Neural cell (in vitro differentiated cells): ENCODE measurements at regions not wholly inside any gene's neighbourhood (a gene's known extent, or its start where the extent isn't known, plus 50 kb on each side); places are given as distances from the start of the nearest gene placed in this dataset.

Source experiments
- H2AFZ ChIP-seq: fragments of 200-600, 300-800 bp; sonication (generic), shearing (Covaris generic); 2 replicates; pipeline ENCODE4 v1.6.0; 2014; ENCODE audit warnings: low read depth, mild to moderate bottlenecking, antibody characterized with exemption, low read length, moderate library complexity
- H3F3A ChIP-seq: fragments of 200-600 bp; shearing (Covaris generic); 2 replicates; pipeline ENCODE4 v1.6.1; 2016; ENCODE audit warnings: mild to moderate bottlenecking, moderate library complexity, mixed read lengths, antibody characterized with exemption, low read length; ENCODE audit not compliant: insufficient read depth, poor library complexity, severe bottlenecking
- H3K27ac ChIP-seq: fragments of 200-600, 300-800 bp; sonication (generic), shearing (Covaris generic); 2 replicates; pipeline ENCODE4 v1.5.1; 2014; ENCODE audit warnings: mild to moderate bottlenecking, low read length, moderate library complexity
- H3K27me3 ChIP-seq: fragments of 300-800, 200-600 bp; sonication (generic), shearing (Covaris generic); 2 replicates; pipeline ENCODE4 v1.6.0; 2014; ENCODE audit warnings: mild to moderate bottlenecking, low read depth, low read length, moderate library complexity; ENCODE audit not compliant: insufficient read depth
- H3K36me3 ChIP-seq: fragments of 300-800, 200-600 bp; sonication (generic), shearing (Covaris generic); 2 replicates; pipeline ENCODE4 v1.5.1; 2014; ENCODE audit warnings: mild to moderate bottlenecking, antibody characterized with exemption, low read length, moderate library complexity; ENCODE audit not compliant: insufficient read depth
- H3K4me2 ChIP-seq: fragments of 300-800, 200-600 bp; sonication (generic), shearing (Covaris generic); 2 replicates; pipeline ENCODE4 v1.6.0; 2014; ENCODE audit warnings: mild to moderate bottlenecking, low read length
- H3K4me3 ChIP-seq: fragments of 300-800, 200-600 bp; sonication (generic), shearing (Covaris generic); 2 replicates; pipeline ENCODE4 v1.5.1; 2014; ENCODE audit warnings: mild to moderate bottlenecking, low read length, moderate library complexity
- H3K79me2 ChIP-seq: fragments of 200-600 bp; shearing (Covaris generic); replicated peaks from 2 replicates; pipeline ENCODE4 v1.6.0; 2014; ENCODE audit warnings: mild to moderate bottlenecking, low read length, moderate library complexity; ENCODE audit not compliant: insufficient read depth
- H3K9ac ChIP-seq: fragments of 300-800, 200-600 bp; sonication (generic), shearing (Covaris generic); 2 replicates; pipeline ENCODE4 v1.6.1; 2016; ENCODE audit warnings: mild to moderate bottlenecking, low read length, mixed read lengths
- H3K9me2 ChIP-seq: fragments of 200-600 bp; shearing (Covaris generic); 2 replicates; pipeline ENCODE4 v1.6.1; 2016; ENCODE audit warnings: mild to moderate bottlenecking, low read length, mixed read lengths; ENCODE audit not compliant: insufficient read depth
- H3K9me3 ChIP-seq: fragments of 200-600, 300-800 bp; sonication (generic), shearing (Covaris generic); 2 replicates; pipeline ENCODE4 v1.6.1; 2016; ENCODE audit warnings: mild to moderate bottlenecking, mixed run types, low read length, moderate library complexity, mixed read lengths
- H4K20me1 ChIP-seq: fragments of 200-600 bp; shearing (Covaris generic); 2 replicates; pipeline ENCODE4 v1.6.1; 2016; ENCODE audit warnings: mild to moderate bottlenecking, mixed run types; ENCODE audit not compliant: insufficient read depth
- CTCF ChIP-seq: fragments of 450-650 bp; IDR thresholded peaks from 2 replicates; pipeline ENCODE4 v1.5.1; 2014; ENCODE audit warnings: antibody characterized with exemption, mild to moderate bottlenecking, moderate library complexity; ENCODE audit not compliant: poor library complexity, severe bottlenecking
- EP300 ChIP-seq: fragments of 450-650 bp; conservative IDR thresholded peaks from 2 replicates; pipeline ENCODE4 v1.6.1; 2014; ENCODE audit warnings: antibody characterized with exemption, mild to moderate bottlenecking, moderate library complexity; ENCODE audit not compliant: poor library complexity, severe bottlenecking
- EZH2 ChIP-seq: fragments of 200-600, 300-800 bp; shearing (Covaris generic), sonication (generic); IDR thresholded peaks from 2 replicates; pipeline ENCODE4 v1.6.1; 2014; ENCODE audit warnings: antibody characterized with exemption, low read length, borderline replicate concordance, mild to moderate bottlenecking; ENCODE audit not compliant: insufficient read depth, poor library complexity, severe bottlenecking
- MXI1 ChIP-seq: fragments of 450-650 bp; conservative IDR thresholded peaks from 2 replicates; pipeline ENCODE4 v1.6.1; 2014; ENCODE audit warnings: antibody characterized with exemption, mild to moderate bottlenecking; ENCODE audit not compliant: poor library complexity, severe bottlenecking
- POLR2AphosphoS5 ChIP-seq: IDR thresholded peaks from 2 replicates; pipeline ENCODE4 v1.6.1; 2012
- RAD21 ChIP-seq: fragments of 450-650 bp; conservative IDR thresholded peaks from 2 replicates; pipeline ENCODE4 v1.6.1; 2014; ENCODE audit warnings: antibody characterized with exemption, mild to moderate bottlenecking, moderate library complexity
- REST ChIP-seq: IDR thresholded peaks from 2 replicates; pipeline ENCODE4 v1.6.1; 2012; ENCODE audit warnings: borderline replicate concordance
- SMC3 ChIP-seq: fragments of 450-650 bp; conservative IDR thresholded peaks from 2 replicates; pipeline ENCODE4 v1.6.1; 2014; ENCODE audit warnings: antibody characterized with exemption, mild to moderate bottlenecking, moderate library complexity; ENCODE audit not compliant: poor library complexity
- TAF1 ChIP-seq: IDR thresholded peaks from 2 replicates; pipeline ENCODE4 v1.6.1; 2012; ENCODE audit warnings: low read depth

GRCh38 chr2:145260674-145261073, 740.8 kb upstream of the ZEB2 start:
- no peaks in the 10 kb centered on the region for H3F3A ChIP-seq
- H3K9ac ChIP-seq: no peak overlapping the region
- no peaks in the 10 kb centered on the region for H4K20me1 ChIP-seq
- H3K4me2 ChIP-seq: no peak overlapping the region
- no peaks in the 10 kb centered on the region for H3K36me3 ChIP-seq
- H3K4me3 ChIP-seq: no peak overlapping the region
- no peak overlapping the region for H2AFZ ChIP-seq
- no peaks in the 10 kb centered on the region for H3K9me3 ChIP-seq
- H3K79me2 ChIP-seq: no peaks in the 10 kb centered on the region
- TF ChIP-seq MXI1: no peak
- TF ChIP-seq REST: no peak
- TF ChIP-seq TAF1: no peak
- no peak for TF ChIP-seq POLR2AphosphoS5
- TF ChIP-seq EZH2: no peak
- TF ChIP-seq EP300: no peak
- no peak for TF ChIP-seq SMC3
- no peak for TF ChIP-seq RAD21
- TF ChIP-seq CTCF: no peak
- H3K9me2 ChIP-seq: no peaks in the 10 kb centered on the region
- H3K27me3 ChIP-seq: no peaks in the 10 kb centered on the region
- H3K27ac ChIP-seq: no peak overlapping the region

- no peak overlapping the region for H3K27ac ChIP-seq
- no peak overlapping the region for H3K4me2 ChIP-seq
- TF ChIP-seq CTCF (no peak), RAD21 (no peak), EP300 (no peak), EZH2 (no peak), TAF1 (no peak), POLR2AphosphoS5 (no peak)
- H3K79me2 ChIP-seq: no peaks in the 10 kb centered on the region
- H3F3A ChIP-seq: no peaks in the 10 kb centered on the region
- no peaks in the 10 kb centered on the region for H4K20me1 ChIP-seq
- no peak overlapping the region for H2AFZ ChIP-seq
- H3K4me3 ChIP-seq: no peak overlapping the region
- no peaks in the 10 kb centered on the region for H3K9me2 ChIP-seq
- H3K27me3 ChIP-seq: no peaks in the 10 kb centered on the region
- H3K9ac ChIP-seq: no peak overlapping the region
- no peaks in the 10 kb centered on the region for H3K36me3 ChIP-seq
- H3K9me3 ChIP-seq: no peaks in the 10 kb centered on the region
Observed at GRCh38 chr2:145260081-145260480, 740.2 kb upstream of the ZEB2 start.
